Epidermal melanocyte (primary cell): ENCODE measurements at regions not wholly inside any gene's neighbourhood (a gene's known extent, or its start where the extent isn't known, plus 50 kb on each side); places are given as distances from the start of the nearest gene placed in this dataset.

Source experiments
- DNase-seq: peaks from one replicate; pipeline ENCODE4 v3.0.0; 2011; ENCODE audit warnings: low spot score; ENCODE audit not compliant: insufficient read length

DNA sequence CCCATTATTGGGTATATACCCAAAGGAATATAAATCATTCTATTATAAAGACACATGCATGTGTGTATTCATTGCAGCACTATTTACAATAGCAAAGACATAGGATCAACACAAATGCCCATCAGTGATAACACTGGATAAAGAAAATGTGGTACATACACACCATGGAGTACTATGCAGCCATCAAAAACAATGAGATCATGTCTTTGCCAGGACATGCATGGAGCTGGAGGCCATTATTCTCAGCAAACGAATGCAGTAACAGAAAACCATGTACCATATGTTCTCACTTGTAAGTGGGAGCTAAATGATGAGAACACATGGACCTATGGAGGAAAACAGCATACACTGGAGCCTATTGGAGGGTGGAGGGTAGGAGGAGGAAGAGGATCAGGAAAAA is 402.4 kb downstream of the CSNK1G3 start:
- no peak for DNase-seq

- no peak for DNase-seq
Measured at GRCh38 chr5:123907349-123907748, 395.4 kb downstream of the CSNK1G3 start.

DNA sequence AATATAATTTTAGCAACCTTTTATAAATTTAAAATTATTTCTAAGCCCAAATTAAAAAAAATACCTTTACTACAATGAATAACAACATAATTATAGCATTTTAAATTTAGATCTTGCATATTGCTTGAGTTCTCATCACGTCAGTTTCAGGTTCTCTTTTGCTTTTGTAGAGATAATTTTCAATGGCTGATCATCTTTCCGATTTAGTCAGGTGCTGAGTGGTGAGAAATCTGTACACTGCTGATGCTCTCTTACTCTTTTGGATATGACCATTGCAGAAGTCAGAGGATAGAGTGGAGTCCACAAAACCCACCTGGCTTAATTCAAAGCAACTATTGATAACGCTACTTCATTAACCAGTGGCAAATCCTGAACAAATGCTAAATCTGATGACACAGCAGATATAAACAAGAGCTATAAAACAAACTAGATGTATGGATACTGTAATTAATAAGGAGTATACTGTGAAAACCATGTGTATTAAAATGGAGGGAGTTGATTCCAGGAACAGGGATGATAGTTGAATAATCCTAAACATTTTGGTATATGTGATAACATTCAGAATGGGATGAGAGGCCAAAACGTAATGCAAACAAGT is 394.8 kb downstream of the CSNK1G3 start:
- no peak for DNase-seq

DNA sequence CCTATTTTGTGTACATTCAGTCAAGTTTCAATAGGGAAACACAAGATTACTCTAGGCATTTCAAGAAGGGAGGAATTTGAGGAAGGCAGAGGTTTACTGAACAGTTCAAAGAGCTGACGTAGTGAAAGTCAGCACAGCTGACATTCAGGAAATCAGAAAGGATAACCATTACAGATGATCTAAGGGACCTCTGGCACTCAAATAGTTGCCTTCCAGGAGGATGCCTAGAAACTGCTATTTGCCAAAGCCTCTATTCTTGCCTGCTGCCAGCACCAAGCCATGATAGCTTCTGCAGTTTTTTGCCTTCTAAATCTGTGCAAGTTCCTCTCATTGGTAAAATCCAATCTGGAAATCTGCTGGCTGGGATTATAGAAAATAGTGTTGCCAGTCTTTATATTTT is 373.1 kb downstream of the CSNK1G3 start:
- no peak for DNase-seq

DNA sequence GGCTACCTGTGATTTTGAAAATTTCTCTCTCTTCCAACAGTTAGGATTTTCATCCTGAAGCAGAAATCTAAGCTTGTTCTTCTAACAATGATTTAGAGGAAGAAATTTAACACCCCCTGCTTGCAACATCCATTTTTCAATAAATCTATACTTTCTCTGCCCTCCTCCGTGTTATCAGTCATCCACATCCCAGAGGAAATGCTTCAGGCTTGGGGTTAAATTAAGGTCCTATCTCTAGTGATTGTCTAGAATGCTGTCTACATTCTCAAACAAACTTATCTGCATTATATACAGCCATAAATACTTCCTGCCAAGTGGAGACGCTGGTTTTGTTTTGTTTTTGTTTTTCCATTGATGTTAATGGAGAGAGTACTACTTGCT is 371.0 kb downstream of the CSNK1G3 start:
- DNase-seq: no peak

DNA sequence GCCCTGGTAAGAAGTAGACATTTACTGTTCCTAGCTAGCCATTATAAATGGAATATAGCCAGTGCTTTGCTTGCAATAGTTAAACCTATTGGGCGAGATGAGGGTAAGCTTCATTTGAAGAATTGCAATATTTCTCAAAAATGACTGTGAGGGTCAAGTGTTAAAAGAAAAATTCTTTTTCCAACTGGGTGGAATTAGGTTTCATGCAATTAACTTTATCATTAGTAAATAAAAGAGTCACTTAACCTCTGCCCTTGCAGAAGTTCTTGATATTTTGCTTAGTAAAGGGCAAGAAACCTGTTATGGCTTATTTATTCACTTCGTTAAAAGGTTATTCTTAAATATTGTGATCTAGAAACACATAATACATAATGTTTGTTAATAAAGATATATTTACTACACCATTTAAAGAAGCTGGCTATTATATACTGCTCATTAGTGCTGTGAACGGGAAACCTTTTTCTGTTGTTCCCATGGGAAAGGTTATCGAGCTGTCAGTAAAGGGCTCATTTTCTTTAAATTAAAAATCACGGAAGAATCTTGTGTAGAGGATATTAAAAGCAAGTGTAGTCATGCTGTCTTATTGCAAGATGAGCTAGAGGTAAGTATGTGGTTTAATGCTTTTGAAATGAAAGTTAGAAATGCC is 370.5 kb downstream of the CSNK1G3 start:
- DNase-seq: no peak

- no peak for DNase-seq
Measured at GRCh38 chr5:123881759-123882244, 369.8 kb downstream of the CSNK1G3 start.

DNA sequence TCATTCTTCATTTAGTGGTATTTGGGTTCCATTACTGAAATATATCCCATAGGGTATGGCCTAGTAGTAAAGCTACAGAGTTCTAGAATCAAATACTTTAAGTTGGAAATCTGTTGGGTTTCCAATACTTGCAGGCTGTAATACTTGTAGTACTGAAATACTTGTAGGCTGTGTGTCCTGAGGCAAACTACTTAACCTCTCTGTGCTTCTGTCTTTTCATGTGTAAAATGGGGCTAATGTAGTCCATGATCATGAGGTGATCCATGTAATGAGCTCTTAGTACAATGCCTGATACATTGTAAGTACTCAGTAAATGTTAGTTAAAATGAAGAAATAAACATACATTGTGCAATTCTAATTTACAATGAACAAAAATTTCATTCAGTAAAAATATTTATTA is 368.9 kb downstream of the CSNK1G3 start:
- DNase-seq: no peak

- DNase-seq: no peak
Measured at GRCh38 chr5:123879071-123879470, 367.1 kb downstream of the CSNK1G3 start.

DNA sequence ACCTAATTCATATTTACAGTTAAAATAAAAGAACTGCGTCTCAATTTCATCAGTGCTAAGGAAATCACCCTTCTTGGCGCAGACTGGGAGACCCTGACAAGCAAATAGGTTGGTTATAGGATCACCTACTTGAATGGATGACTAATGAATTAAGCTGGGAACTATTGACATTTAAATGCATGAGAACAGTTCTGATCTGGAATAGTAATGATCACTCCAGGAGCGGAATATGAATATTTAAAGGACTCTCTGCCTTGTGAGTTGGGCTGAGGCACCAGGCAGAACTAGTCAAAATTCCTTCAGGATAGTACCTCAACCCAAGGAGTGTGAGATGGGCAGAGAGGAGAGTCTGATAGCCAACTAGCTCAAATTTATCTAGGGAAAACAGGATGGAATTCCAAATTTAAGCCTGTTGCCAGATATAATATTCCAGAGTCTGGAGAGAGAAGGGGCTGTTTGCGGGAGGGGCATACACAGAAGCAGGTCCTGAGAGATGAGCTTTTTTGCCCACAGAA is 364.4 kb downstream of the CSNK1G3 start:
- DNase-seq: no peak

DNA sequence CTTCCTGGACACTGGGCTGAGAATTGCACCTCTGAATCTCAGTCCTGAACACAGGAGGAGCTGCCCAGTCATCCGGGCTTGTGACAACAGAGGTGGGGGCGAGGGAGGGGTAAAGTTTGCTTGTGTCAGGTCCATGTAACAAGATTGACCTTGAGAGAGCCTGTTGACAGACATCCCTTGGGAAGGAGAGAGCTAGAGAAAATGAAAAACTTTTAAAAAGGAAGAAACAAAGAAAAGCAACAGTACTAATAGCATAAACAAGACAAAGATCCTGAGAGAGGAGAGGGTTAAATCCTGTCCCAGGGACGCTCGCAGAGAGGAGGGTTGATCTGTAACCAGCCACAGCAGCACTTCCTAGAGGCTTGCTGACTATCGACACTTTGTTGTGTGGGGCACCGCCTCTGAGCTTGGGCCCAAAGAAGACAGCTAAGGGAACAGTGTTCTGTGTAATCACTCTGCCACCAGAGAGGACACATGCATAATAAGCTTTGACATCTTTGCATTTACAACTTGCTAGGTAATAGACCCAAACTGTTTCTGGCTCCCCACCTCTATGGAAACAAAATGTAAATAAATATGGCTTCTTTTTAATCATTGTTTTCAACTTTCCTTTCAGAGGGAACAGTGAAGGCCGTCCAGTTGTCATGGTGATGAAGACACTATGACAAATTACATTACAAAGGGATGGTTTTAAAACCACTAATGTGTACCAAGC is 363.7 kb downstream of the CSNK1G3 start:
- no peak for DNase-seq

DNA sequence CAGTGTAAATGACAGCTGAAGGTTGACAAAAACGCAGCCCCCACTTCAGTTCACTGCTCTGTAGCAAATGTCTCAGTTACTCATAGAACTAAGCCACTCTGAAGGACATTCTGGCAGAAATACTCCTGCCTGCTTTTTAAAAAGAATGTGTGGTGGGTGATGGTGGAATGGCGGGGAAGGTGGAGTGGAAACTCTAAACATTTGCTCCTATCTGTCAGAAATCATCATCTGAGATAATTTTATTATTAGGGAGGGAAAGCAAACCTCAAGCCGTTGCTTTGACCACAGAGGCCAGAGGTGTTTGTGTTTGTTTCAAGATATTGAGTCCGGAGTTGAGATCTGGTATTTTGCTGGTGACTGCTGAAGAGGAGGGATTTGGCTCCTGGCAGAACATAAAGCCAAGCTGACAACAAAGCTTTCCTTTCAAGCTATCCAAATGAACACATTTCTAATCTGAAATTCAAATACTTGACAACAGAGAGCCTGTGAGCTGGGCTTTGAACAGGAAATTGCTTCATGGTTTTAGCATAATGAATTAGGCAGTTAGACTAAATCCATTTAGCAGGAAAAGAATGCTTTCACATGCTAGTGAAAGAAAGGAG is 362.7 kb downstream of the CSNK1G3 start:
- DNase-seq: no peak

- no peak for DNase-seq
Measured at GRCh38 chr5:123873846-123874245, 361.9 kb downstream of the CSNK1G3 start.

DNA sequence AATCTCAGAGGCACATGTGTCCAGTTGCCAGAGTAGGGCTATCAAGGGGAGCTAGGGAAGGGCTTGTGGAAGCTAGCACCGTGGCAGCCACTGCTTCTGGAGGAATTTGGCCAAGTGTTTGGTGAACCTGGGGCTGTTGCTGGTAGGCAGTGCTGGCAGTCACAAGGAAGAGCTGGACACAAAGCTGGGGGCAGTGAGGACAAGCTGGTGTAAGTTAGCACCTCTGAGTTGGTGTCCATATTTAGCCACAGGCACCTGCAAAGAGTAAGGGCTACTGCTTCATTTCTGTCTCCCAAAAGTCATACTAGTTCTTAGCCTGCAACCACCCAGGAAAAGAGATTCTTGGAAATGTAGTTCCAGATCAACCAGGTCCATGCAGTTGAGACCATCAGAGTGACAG is 359.4 kb downstream of the CSNK1G3 start:
- no peak for DNase-seq

- no peak for DNase-seq
Measured at GRCh38 chr5:123868881-123869280, 356.9 kb downstream of the CSNK1G3 start.

DNA sequence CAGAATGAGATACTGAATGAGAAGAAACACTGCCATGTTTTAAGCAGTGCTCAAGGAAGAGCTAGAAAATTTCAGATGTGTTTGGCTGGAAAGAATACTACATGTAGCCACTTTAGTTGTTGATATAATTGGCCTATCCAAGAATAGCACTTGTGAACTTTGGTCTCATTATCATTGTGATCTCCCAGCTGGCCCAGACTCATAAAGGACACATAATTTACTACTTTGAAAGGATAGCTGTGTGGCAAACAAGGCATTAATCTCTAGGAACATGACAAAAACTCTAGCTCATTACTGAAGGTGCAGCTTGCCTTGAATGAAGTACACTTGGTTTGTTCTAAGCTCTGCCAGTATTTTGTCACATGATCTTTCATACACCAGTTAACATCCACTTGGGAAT is 356.3 kb downstream of the CSNK1G3 start:
- no peak for DNase-seq

DNA sequence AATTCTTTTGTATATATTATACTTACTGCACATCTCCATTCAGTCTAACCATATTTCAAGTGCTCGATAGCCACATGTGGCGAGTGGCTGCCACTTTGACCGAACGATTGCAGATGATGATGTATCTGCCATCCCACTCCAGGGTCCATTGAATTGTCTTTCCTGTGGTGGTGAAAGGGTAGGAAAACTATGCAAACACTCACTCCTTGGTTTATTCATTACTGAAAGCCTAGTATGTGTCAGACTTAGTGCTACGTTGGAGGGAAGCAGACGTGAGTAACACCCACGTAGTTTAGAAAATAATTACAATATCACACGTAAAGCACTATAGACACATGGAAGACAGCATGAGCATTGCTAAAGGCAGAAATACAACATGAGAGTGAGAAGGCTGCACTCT is 353.7 kb downstream of the CSNK1G3 start:
- no peak for DNase-seq

DNA sequence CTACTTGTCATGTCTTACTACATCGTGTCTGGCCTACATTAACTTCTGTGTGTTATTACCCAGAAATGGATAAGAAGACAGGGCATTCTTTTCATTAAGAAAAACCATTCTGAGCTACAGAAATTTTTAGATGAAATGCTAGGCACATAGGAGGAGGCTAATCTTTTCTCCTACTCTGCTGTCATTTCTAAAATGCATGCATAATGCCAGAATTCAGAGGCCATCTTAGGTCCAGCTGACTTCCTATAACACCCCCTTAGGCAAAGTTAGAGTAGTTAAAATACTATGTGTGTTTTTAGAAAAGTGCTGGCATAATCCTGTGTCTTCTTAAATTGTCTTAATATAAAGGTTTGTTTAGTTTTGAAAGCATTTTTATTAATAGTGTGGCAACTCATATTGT is 352.6 kb downstream of the CSNK1G3 start:
- no peak for DNase-seq

DNA sequence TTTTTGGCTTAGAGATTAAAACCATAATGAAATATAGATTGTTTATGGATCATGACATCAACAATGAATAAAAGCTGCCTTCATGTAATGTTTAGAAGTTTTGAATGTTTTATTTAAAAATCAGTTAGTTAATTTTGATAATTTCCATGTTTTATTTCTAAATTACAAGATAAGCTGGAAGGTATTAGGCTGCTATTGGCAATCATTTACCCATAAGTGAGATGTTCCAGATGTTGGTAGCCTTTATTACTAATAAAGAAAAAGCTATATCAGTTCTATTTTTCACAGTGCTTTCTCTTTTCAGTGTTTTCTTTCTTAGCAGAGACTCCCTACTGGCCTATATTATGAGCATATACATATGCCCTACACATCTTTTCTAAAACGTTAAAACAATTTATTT is 347.0 kb downstream of the CSNK1G3 start:
- DNase-seq: no peak

- no peak for DNase-seq
Measured at GRCh38 chr5:123856766-123857165, 344.8 kb downstream of the CSNK1G3 start.

GRCh38 chr5:123855609-123856008 is 343.6 kb downstream of the CSNK1G3 start:
- DNase-seq: no peak
